ENCODE measurements at regions not wholly inside any gene's neighbourhood (a gene's known extent, or its start where the extent isn't known, plus 50 kb on each side); places are given as distances from the start of the nearest gene placed in this dataset.
A peak's percentile ranks its signal among the peaks of the same experiment; 100 is the strongest.

GRCh38 chr14:73780896-73781295 lies 66.7 kb upstream of the PNMA1 start:
- DNase-seq = no peak

- no peak for DNase-seq
Observed at GRCh38 chr14:73780391-73780790, 66.2 kb upstream of the PNMA1 start.

GRCh38 chr14:73778736-73779135 lies 64.6 kb upstream of the PNMA1 start:
- no peak for DNase-seq

- DNase-seq = no peak
Observed at GRCh38 chr14:73777420-73777819, 63.2 kb upstream of the PNMA1 start.

- DNase-seq = no peak
Observed at GRCh38 chr14:73776194-73776537, 62.0 kb upstream of the PNMA1 start.

GRCh38 chr14:73775339-73776193 lies 61.4 kb upstream of the PNMA1 start:
- no peak for DNase-seq

GRCh38 chr14:73774671-73775070 lies 60.5 kb upstream of the PNMA1 start:
- DNase-seq = no peak

- DNase-seq = no peak
Observed at GRCh38 chr14:73774241-73774570, 60.0 kb upstream of the PNMA1 start.

GRCh38 chr14:73773441-73774240 lies 59.5 kb upstream of the PNMA1 start:
- no peak for DNase-seq

GRCh38 chr14:73771848-73772638 lies 57.9 kb upstream of the PNMA1 start:
- DNase-seq = peak; percentile 84

- no peak for DNase-seq
Observed at GRCh38 chr14:73770977-73771847, 57.0 kb upstream of the PNMA1 start.

GRCh38 chr14:73768107-73768506 lies 53.9 kb upstream of the PNMA1 start:
- DNase-seq = no peak

GRCh38 chr14:73764406-73765280 lies 50.5 kb upstream of the PNMA1 start:
- DNase-seq = no peak

Measured in activated CD4-positive, alpha-beta T cell treated with anti-CD3 and anti-CD28 coated beads, Interleukin-2, Interleukin-6, amounts not matched to agents 100 ng/mL and 50 ng/mL, durations not matched to agents 16 hours and 8 hours (primary cell).